ENCODE measurements at regions not wholly inside any gene's neighbourhood (a gene's known extent, or its start where the extent isn't known, plus 50 kb on each side); places are given as distances from the start of the nearest gene placed in this dataset.

DNA sequence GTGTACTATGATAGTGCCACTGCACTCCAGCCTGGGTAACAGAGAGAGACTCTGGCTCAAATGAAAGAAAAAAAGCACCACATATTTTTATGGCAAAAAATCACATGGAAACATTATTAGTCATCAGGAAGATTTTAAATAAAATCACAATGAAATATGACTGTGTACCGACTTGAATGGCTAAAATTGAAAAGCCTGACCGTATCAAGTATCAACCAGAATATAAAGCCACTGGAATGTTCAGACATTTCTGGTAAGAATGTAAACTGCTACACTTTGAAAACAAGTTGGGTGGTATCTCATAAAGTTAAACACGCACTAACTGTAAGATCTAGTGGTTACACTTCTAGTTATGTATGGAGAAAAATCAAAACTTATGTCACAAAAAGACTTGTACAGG lies 306.7 kb upstream of the MBL2 start:
- no peaks in the 10 kb centered on the region for H3K4me1 ChIP-seq (ENCODE audit: control insufficient read depth in 2 of 2, insufficient read depth in 2 of 2, low read length in 2 of 2)
- no peaks in the 10 kb centered on the region for H3K79me2 ChIP-seq (ENCODE audit: control insufficient read depth, insufficient read depth, low read length)
- POLR2A ChIA-PET, result no interaction called here
- no peak overlapping the region for H2AFZ ChIP-seq (ENCODE audit: insufficient read depth, low read depth, low read length, poor library complexity, severe bottlenecking)
- no peaks in the 10 kb centered on the region for H3K36me3 ChIP-seq (replicated peaks in 1 of 2; ENCODE audit: control extremely low read depth in 1 of 2, control insufficient read depth in 1 of 2, extremely low read depth in 1 of 2, insufficient read depth in 2 of 2, low read length in 1 of 2)
- peaks cover 2% of the 10 kb centered on the region for H3K9me3 Mint-ChIP-seq (ENCODE audit: insufficient read depth)
- H3K27me3 ChIP-seq (replicated peaks in 1 of 4; ENCODE audit: control extremely low read depth in 1 of 4, control insufficient read depth in 3 of 4, insufficient read depth in 4 of 4, low read length in 3 of 4), result no peaks in the 10 kb centered on the region
- no peak overlapping the region for H3K9ac ChIP-seq (ENCODE audit: low read length)
- no peak overlapping the region for H3K27ac ChIP-seq (ENCODE audit: low read length in 2 of 2)
- ATAC-seq (ENCODE audit: low read depth), result no peak
- H3K4me3 Mint-ChIP-seq, result no peak overlapping the region
- intact Hi-C loops (cut with micrococcal nuclease), result no loop called here
- CTCF ChIA-PET, result interaction anchor here (0.5 kb wide), 1 partner anchor 1077 kb away, joined by 4 read pairs; no protein-coding TSS in a partner anchor
- no peaks in the 10 kb centered on the region for H3K27me3 Mint-ChIP-seq
- no peaks in the 10 kb centered on the region for H3K4me1 Mint-ChIP-seq
- H4K20me1 ChIP-seq (ENCODE audit: control insufficient read depth, insufficient read depth, low read length, poor library complexity, severe bottlenecking), result no peaks in the 10 kb centered on the region
- WGBS (ENCODE audit: insufficient coverage), result no CpG with 5 or more reads among the region's 3 CpGs
- H3K4me3 ChIP-seq (ENCODE audit: control extremely low read depth in 1 of 5, extremely low read depth in 1 of 5, insufficient read depth in 1 of 5, low read depth in 2 of 5, low read length in 4 of 5), result no peak overlapping the region
- DNase-seq, result no peak
- H3K9me3 ChIP-seq (ENCODE audit: control extremely low read depth in 1 of 3, control insufficient read depth in 2 of 3, insufficient read depth in 1 of 3, low read length in 2 of 3), result no peaks in the 10 kb centered on the region
- no peak overlapping the region for H3K27ac Mint-ChIP-seq
- no peak for TF ChIP-seq EZH2 (IDR thresholded peaks at IDR 0.05; ENCODE audit: borderline replicate concordance, insufficient read depth, low read depth, low read length, poor library complexity, severe bottlenecking)
- TF ChIP-seq, protein P1, sequence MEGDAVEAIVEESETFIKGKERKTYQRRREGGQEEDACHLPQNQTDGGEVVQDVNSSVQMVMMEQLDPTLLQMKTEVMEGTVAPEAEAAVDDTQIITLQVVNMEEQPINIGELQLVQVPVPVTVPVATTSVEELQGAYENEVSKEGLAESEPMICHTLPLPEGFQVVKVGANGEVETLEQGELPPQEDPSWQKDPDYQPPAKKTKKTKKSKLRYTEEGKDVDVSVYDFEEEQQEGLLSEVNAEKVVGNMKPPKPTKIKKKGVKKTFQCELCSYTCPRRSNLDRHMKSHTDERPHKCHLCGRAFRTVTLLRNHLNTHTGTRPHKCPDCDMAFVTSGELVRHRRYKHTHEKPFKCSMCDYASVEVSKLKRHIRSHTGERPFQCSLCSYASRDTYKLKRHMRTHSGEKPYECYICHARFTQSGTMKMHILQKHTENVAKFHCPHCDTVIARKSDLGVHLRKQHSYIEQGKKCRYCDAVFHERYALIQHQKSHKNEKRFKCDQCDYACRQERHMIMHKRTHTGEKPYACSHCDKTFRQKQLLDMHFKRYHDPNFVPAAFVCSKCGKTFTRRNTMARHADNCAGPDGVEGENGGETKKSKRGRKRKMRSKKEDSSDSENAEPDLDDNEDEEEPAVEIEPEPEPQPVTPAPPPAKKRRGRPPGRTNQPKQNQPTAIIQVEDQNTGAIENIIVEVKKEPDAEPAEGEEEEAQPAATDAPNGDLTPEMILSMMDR (IDR thresholded peaks at IDR 0.05), result no peak
- no peak overlapping the region for H3K4me2 ChIP-seq (replicated peaks; ENCODE audit: low read depth, low read length, poor library complexity, severe bottlenecking)

DNA sequence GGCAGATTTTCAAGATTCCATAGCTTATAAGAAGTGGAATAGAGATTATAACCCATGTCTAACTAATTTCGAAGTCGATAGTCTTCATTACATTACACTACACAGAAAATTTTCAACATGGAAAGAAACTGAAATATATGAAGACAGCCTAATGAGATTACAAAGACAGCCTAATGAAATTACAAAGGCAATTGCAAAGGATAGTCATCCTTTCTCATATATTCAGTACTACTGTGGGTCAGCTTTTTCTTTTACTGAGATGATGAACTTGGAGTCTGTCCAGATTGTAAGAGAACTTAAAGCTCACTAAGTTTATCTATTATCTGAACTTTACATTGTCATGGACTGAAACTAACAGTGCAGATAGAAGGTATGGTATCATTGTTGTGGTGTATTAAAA lies 304.4 kb upstream of the MBL2 start:
- Histone ChIP-seq H3K79me2 (ENCODE audit: control insufficient read depth, insufficient read depth, low read length) (no peaks in the 10 kb centered on the region), H3K27me3 (replicated peaks in 1 of 4; ENCODE audit: control extremely low read depth in 1 of 4, control insufficient read depth in 3 of 4, insufficient read depth in 4 of 4, low read length in 3 of 4) (no peaks in the 10 kb centered on the region), H3K9me3 (ENCODE audit: control extremely low read depth in 1 of 3, control insufficient read depth in 2 of 3, insufficient read depth in 1 of 3, low read length in 2 of 3) (no peaks in the 10 kb centered on the region), H2AFZ (ENCODE audit: insufficient read depth, low read depth, low read length, poor library complexity, severe bottlenecking) (no peak overlapping the region), H3K27ac (ENCODE audit: low read length in 2 of 2) (no peak overlapping the region), H3K4me2 (replicated peaks; ENCODE audit: low read depth, low read length, poor library complexity, severe bottlenecking) (no peak overlapping the region), H3K4me1 (ENCODE audit: control insufficient read depth in 2 of 2, insufficient read depth in 2 of 2, low read length in 2 of 2) (no peaks in the 10 kb centered on the region), H3K4me3 (ENCODE audit: control extremely low read depth in 1 of 5, extremely low read depth in 1 of 5, insufficient read depth in 1 of 5, low read depth in 2 of 5, low read length in 4 of 5) (no peak overlapping the region), H3K36me3 (replicated peaks in 1 of 2; ENCODE audit: control extremely low read depth in 1 of 2, control insufficient read depth in 1 of 2, extremely low read depth in 1 of 2, insufficient read depth in 2 of 2, low read length in 1 of 2) (no peaks in the 10 kb centered on the region), H4K20me1 (ENCODE audit: control insufficient read depth, insufficient read depth, low read length, poor library complexity, severe bottlenecking) (no peaks in the 10 kb centered on the region), H3K9ac (ENCODE audit: low read length) (no peak overlapping the region)
- H3K4me3 Mint-ChIP-seq, result no peak overlapping the region
- ChIA-PET POLR2A (no interaction called here), CTCF (no interaction called here)
- TF ChIP-seq, protein P1 (IDR thresholded peaks at IDR 0.05), result no peak
- TF ChIP-seq EZH2 (IDR thresholded peaks at IDR 0.05; ENCODE audit: borderline replicate concordance, insufficient read depth, low read depth, low read length, poor library complexity, severe bottlenecking), result no peak
- WGBS (ENCODE audit: insufficient coverage), result no CpG with 5 or more reads among the region's 2 CpGs
- no peaks in the 10 kb centered on the region for H3K27me3 Mint-ChIP-seq
- H3K27ac Mint-ChIP-seq, result no peak overlapping the region
- intact Hi-C loops (cut with micrococcal nuclease), result no loop called here
- H3K4me1 Mint-ChIP-seq, result no peaks in the 10 kb centered on the region
- no peaks in the 10 kb centered on the region for H3K9me3 Mint-ChIP-seq (ENCODE audit: insufficient read depth)
- ATAC-seq (ENCODE audit: low read depth), result no peak
- DNase-seq, result no peak

All from B cell (primary cell).